GM19328 (cell line): ENCODE measurements at regions not wholly inside any gene's neighbourhood (a gene's known extent, or its start where the extent isn't known, plus 50 kb on each side); places are given as distances from the start of the nearest gene placed in this dataset.

Source experiments
- ATAC-seq: cut with Tn5 transposase; IDR thresholded peaks from one replicate; pipeline ENCODE4 v1.9.1; 2021; ENCODE audit warnings: mild to moderate bottlenecking, moderate library complexity; ENCODE audit not compliant: unreplicated experiment

DNA sequence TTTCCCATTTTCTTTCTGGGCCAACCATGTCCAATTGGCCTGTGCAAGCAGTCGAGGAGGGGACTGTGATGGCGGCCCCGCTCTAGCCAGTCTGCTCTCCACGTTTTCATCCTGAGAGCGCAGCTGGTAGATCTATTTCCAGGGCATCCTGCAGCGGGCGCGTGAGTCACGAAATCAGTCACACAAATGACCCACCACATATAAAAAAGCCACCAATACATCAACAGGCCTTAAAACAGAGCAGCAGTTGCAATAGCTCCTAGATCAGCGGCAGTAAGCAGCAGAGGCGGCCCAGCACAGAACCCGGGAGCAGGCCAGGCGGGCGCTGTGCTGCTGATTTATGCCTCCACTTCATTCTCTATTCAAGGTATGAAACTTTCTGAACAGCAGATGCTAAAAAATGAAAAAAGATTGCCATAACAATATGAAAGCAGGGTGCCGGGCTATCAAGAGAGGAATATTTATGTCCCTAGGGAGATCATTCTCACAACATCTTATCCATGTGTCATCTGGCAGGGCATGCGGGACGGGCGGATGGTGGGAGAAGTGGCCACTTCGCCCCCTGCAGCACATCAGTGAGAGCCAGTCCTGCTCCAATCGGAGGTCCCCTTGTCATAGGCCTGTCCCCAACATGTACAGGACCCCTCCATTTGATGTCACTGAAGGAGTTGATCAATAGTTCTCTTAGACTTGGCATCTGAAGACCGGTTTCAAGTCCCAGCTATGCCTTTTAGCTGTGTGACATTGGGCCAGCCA, 98.0 kb upstream of the GPR26 start:
- ATAC-seq, result no peak

GRCh38 chr10:123568751-123569150, 97.4 kb upstream of the GPR26 start:
- no peak for ATAC-seq

GRCh38 chr10:123569436-123570035, 96.6 kb upstream of the GPR26 start:
- ATAC-seq, result no peak

GRCh38 chr10:123570051-123570897, 95.9 kb upstream of the GPR26 start:
- no peak for ATAC-seq

- ATAC-seq, result no peak
Observed at GRCh38 chr10:123570898-123571515, 95.1 kb upstream of the GPR26 start.

GRCh38 chr10:123571978-123572377, 94.2 kb upstream of the GPR26 start:
- no peak for ATAC-seq

DNA sequence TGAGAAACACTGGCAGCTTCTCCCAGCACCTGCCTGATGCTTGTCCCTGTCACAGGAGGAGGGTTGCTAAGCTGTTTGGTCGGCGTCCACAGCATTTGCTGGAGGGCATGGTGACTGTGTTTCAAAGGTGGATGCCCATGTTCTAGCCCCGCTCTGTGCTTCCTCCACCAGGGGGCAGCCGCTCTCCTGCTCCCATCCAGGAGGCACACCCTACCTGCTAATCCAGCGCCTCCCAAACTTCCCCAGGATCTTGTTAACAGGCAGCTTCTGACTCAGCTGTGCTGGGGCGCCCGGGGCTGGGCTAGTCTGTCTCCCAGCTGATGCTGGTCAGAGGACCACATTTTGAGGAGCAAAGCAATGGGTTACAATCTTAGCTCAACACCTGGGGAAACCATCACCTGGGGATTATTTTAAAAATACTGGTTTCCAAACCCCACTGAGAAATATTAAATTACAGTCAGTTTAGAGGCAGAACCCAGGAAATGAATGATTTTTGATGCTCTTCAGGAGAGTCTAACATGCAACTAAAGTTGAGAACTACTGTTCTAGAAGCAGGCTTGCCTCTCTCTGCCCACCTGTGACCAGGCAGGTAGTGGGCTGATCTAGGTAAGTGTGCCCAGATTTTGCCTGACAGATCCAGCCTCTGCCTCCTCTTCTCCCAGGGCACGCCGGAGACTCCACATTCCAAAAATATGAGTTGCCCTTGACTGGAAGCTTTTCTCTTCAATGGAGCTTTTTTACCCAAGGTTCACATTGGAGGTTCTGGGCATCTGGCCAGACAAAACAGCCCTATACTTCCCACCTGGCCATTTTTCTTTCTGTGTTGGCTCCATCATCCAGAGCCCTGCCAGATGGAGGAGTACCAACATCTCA, 92.7 kb upstream of the GPR26 start:
- no peak for ATAC-seq

GRCh38 chr10:123574109-123574698, 92.0 kb upstream of the GPR26 start:
- no peak for ATAC-seq

- ATAC-seq, result no peak
Observed at GRCh38 chr10:123575105-123575504, 91.0 kb upstream of the GPR26 start.

DNA sequence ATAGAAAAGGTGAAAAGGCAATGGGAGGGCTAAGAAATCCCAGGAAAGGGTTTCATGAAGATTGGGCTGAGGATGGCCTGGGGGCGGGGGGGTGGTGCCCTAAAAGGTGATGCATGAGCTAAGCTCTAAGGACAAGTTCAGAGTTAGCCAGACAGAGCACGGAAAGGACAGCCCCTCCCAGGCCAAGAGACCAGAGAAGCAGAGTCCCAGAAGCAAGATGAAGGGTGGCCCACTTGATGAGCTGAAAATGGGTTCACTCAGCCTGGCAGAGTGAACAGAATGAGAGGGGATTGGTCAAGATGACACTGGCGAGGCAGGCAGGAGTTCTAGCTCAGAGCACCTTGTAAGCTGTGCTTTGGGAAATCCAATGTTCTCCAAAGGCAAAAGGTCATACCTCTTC, 89.4 kb upstream of the GPR26 start:
- no peak for ATAC-seq

- ATAC-seq, result no peak
Observed at GRCh38 chr10:123577921-123578461, 88.2 kb upstream of the GPR26 start.

DNA sequence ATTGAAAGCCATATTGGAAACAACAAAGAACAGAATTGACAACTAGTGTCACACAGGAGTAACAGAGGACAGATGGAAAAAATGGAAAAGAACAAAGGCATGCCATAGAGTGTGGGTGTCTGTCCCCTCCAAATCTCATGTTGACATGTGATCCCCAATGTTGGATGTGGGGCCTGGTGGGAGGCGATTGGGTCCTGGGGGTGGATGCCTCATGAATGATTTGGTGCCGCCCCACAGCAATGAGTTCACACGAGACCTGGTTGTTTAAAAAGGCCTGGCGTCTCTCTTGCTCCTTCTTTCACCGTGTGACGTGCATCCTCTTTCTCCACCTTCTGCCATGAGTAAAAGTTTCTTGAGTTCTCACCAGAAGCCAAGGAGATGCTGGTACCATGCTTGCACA, 87.4 kb upstream of the GPR26 start:
- no peak for ATAC-seq

GRCh38 chr10:123579675-123580074, 86.5 kb upstream of the GPR26 start:
- no peak for ATAC-seq

DNA sequence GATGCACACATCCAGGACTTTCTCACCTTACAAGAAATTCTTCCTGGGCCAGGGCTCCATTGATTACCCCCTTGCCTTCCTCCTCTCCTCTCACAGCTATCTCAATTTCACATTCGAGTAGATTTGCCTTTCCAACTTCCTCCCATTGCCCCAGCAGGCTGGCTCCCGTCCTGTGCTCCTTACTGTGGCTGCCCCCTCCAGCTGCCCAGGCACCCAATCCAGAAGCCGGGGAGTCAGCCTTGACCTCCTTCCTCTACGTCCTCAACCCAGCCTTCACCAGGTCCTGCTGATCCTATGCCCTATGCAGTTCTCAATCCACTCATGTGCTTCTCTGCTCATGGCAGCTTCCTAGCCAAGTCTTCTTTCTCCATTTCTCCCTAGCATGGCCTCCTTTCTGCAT, 85.7 kb upstream of the GPR26 start:
- no peak for ATAC-seq

GRCh38 chr10:123581656-123582055, 84.5 kb upstream of the GPR26 start:
- ATAC-seq, result no peak

DNA sequence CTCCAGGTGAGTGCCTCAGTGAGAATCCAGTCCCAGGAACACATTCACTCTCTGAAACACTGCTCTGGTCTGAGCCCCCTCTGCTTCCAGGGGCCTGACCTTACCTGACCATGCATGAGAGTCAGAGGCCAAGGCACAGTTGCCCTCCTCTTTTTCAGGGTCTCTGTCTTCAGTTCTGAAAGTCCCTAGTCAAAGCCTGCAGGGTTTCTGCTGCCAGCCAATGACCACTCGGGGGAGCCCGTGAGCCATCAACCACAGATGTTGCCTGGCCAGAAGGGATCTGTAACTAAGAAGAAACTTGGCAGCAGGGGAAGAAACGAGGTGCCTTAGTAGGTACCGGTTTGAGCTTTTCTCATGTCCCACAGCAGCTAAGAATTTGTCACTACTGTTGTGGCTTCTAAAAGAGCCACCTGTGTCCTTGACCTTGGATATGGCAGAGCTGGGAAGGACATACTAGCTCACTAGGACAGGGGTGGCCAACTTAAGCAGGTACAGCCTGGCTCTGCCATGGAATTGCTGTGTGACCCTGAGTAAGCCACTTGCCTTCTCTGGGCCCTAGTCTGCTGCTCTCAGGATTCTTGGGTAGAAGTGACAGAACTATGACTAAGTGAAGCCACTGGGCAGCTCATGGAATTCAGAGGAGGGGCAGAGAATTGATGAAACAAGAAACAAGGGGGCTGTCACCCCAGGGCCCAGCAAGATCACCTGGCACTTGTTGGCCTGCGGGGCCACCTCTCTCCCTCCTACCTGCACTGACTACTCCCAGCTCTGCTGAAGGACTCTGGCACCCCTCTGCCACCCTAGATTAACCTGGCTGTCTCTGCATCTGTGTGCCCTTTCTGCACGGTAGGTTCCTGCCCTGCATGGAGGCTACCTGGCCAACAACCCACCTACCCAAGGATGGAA, 83.8 kb upstream of the GPR26 start:
- no peak for ATAC-seq

DNA sequence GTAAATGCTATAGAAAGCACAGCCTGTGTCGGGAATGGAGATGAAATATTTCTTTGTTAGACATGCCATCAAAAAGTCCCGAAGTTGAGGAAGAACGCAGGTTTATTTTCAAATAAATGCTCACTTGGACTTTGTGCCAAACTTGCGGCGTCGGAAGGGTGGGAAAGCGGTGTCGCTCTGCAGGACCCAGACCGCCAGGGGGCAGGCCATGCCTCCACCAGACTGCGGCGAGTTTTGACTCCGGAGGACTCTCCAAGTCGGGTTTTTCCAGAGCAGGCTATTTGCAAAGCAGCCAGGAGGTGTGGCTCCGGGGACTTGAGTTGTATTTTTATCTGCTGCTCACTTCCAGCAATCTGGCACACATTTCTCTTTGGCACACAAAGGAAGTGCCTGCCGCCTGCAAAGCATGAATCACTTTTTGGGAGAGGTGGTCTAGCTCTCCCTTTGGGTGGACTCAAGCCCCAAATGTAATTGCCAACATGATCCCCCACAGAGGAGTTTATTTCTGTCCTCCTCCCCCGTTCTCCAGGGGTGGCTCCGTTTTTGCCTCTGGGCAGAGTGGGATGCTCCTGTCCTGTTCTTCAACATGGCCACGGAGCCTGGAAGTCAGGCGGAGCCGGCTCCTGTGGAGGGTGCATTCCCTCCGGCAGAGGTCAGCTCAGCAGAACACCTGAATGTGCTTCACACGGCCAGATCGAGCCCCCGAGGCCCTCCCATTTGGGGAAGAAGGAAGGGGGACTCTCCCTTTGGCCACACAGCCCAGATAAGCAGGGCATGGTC, 82.3 kb upstream of the GPR26 start:
- ATAC-seq, result no peak

DNA sequence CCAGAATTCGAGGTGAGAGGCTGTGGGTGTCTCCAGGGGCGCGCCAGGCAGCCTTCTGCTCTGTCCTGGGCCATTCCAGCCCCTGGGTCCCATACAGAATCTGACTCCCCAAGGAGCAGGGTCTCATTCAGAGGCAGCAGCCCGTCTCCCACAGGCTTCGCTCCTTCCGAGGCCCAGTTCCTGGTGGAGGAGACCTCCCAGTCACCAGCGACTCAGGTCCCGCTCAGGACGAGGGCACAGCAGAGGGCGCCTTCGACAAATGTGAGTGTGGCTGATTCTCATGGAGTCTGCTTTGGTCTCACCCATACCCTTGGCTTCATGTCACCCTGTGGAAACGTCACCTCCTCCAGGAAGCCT, 81.8 kb upstream of the GPR26 start:
- no peak for ATAC-seq
